HepG2 (cell line): ENCODE measurements at regions not wholly inside any gene's neighbourhood (a gene's known extent, or its start where the extent isn't known, plus 50 kb on each side); places are given as distances from the start of the nearest gene placed in this dataset.

Source experiments
- ATAC-seq: fragments of 200-7000 bp; cut with Tn5 transposase; 3 replicates; pipeline ENCODE4 v1.9.1; 2020; ENCODE audit warnings: mild to moderate bottlenecking, moderate library complexity
- BruUV-seq: library from RNA; stranded (reverse); fragments of 400-500 nt; replicated peaks from 2 replicates; lab custom pipeline; 2021; lab: Mats Ljungman, UMichigan
- CTCF ChIA-PET: fragments of 300-600 bp; formaldehyde crosslinking; extraction: SDS; loops from one replicate; lab custom pipeline; 2021; ENCODE audit warnings: low total read pairs, inconsistent platforms, low intra/inter-chr PET ratio; lab: Yijun Ruan, JAX
- POLR2A ChIA-PET: fragments of 350-600 bp; sonication (Branson Sonifier 250); formaldehyde crosslinking; loops from one replicate; lab custom pipeline; 2020; ENCODE audit warnings: antibody characterized with exemption, inconsistent platforms; lab: Yijun Ruan, JAX
- DNase-seq: peaks from one replicate; pipeline ENCODE4 v3.0.0-alpha.2; 2015; ENCODE audit warnings: low spot score
- FAIRE-seq: peaks from 3 replicates; lab custom pipeline; 2011; peaks lifted over from hg19 to GRCh38; lab: Jason Lieb, UNC
- H2AFZ ChIP-seq: one replicate; pipeline ENCODE4 v1.6.1; 2011; ENCODE audit warnings: low read length, inconsistent platforms
- H3K27ac ChIP-seq: fragments of 300-600 bp; 3 replicates; pipeline ENCODE4 v1.8.0; 2011; ENCODE audit warnings: mixed run types, mild to moderate bottlenecking, mixed read lengths, low read length, inconsistent platforms; ENCODE audit not compliant: insufficient read depth; ENCODE audit errors: extremely low read length
- H3K27me3 ChIP-seq, 2 experiments: fragments of 200-600 bp in 1 of 2; 2 replicates in 1 of 2; 3 replicates in 1 of 2; pipeline versions ENCODE4 v1.6.0 to v1.8.0; 2011; ENCODE audit warnings: low read length in 2 of 2, mild to moderate bottlenecking in 2 of 2, moderate library complexity in 2 of 2, inconsistent platforms in 1 of 2; ENCODE audit not compliant: insufficient read depth in 2 of 2, control insufficient read depth in 1 of 2
- H3K36me3 ChIP-seq, 2 experiments: fragments of 200-600 bp in 1 of 2; replicated peaks in 1 of 2; 2 replicates in 1 of 2; 3 replicates in 1 of 2; pipeline versions ENCODE4 v1.5.1 to v1.8.0; 2011; ENCODE audit warnings: low read length in 2 of 2, inconsistent platforms in 1 of 2; ENCODE audit not compliant: insufficient read depth in 2 of 2, control insufficient read depth in 1 of 2
- H3K4me1 ChIP-seq: 2 replicates; pipeline ENCODE4 v1.5.1; 2012; ENCODE audit warnings: low read length, inconsistent platforms; ENCODE audit not compliant: insufficient read depth
- H3K4me2 ChIP-seq: 2 replicates; pipeline ENCODE4 v1.6.0; 2011; ENCODE audit warnings: low read depth, low read length, inconsistent platforms
- H3K4me3 ChIP-seq, 3 experiments: fragments of 200-600 bp in 1 of 3; sonication (generic), shearing (Covaris generic) in 1 of 3; replicated peaks in 1 of 3; 2 replicates each; pipeline ENCODE4 v1.5.1; 2011 to 2016; ENCODE audit warnings: low read length in 3 of 3, inconsistent platforms in 2 of 3, low read depth in 2 of 3, mild to moderate bottlenecking in 2 of 3, control low read depth in 1 of 3, mixed read lengths in 1 of 3; ENCODE audit not compliant: insufficient read depth in 1 of 3
- H3K79me2 ChIP-seq: one replicate; pipeline ENCODE4 v1.6.1; 2011; ENCODE audit warnings: low read length, inconsistent platforms; ENCODE audit not compliant: insufficient read depth
- H3K9ac ChIP-seq: 2 replicates; pipeline ENCODE4 v1.6.0; 2011; ENCODE audit warnings: mild to moderate bottlenecking, low read depth, low read length, inconsistent platforms; ENCODE audit not compliant: insufficient read depth
- H3K9me3 ChIP-seq: 2 replicates; pipeline ENCODE4 v1.5.1; 2012; ENCODE audit warnings: mild to moderate bottlenecking, low read length
- H4K20me1 ChIP-seq: 2 replicates; pipeline ENCODE4 v1.6.0; 2011; ENCODE audit warnings: inconsistent platforms, mild to moderate bottlenecking, low read length, moderate library complexity; ENCODE audit not compliant: insufficient read depth
- CENPX ChIP-seq: sonication (generic); formaldehyde crosslinking; IDR thresholded peaks from 2 replicates; pipeline ENCODE4 v1.9.0; 2021; ENCODE audit warnings: mild to moderate bottlenecking, missing genetic modification reagents, moderate library complexity
- CHCHD3 ChIP-seq: sonication (generic); formaldehyde crosslinking; IDR thresholded peaks from 2 replicates; pipeline ENCODE4 v1.8.0; 2022; ENCODE audit warnings: mild to moderate bottlenecking, missing genetic modification reagents, moderate library complexity
- RBM39 ChIP-seq: fragments of 200-400 bp; formaldehyde crosslinking; IDR thresholded peaks from one replicate; pipeline ENCODE4 v1.6.1; 2018; ENCODE audit warnings: antibody characterized with exemption, mild to moderate bottlenecking, low read depth, low read length; ENCODE audit not compliant: poor library complexity, severe bottlenecking
- ZBTB20 ChIP-seq: sonication (generic); formaldehyde crosslinking; IDR thresholded peaks from 2 replicates; pipeline ENCODE4 v1.8.1; 2023; ENCODE audit warnings: missing genetic modification reagents, low read depth, mild to moderate bottlenecking, borderline replicate concordance
- ZNF234 ChIP-seq: sonication (generic); formaldehyde crosslinking; conservative IDR thresholded peaks from 2 replicates; pipeline ENCODE4 v1.5.1; 2020; ENCODE audit warnings: mild to moderate bottlenecking, missing genetic modification reagents
- ZNF274 ChIP-seq: sonication (generic); formaldehyde crosslinking; IDR thresholded peaks from 2 replicates; pipeline ENCODE4 v1.5.1; 2020; ENCODE audit warnings: mild to moderate bottlenecking, missing genetic modification reagents
- ZNF564 ChIP-seq: sonication (generic); formaldehyde crosslinking; IDR thresholded peaks from 2 replicates; pipeline ENCODE4 v1.8.1; 2023; ENCODE audit warnings: mild to moderate bottlenecking, missing genetic modification reagents
- ZNF776 ChIP-seq: sonication (generic); formaldehyde crosslinking; IDR thresholded peaks from 2 replicates; pipeline ENCODE4 v1.4.0; 2020; ENCODE audit warnings: mild to moderate bottlenecking, missing genetic modification reagents
- WGBS: methylation state at CpG from one replicate; pipeline ENCODE4 v1.1.6; 2017; ENCODE audit warnings: low lambda C conversion rate; 5-methylcytosine and 5-hydroxymethylcytosine counted together
- in situ Hi-C: cut with HindIII; loops from 2 replicates; pipeline ENCODE4 v1.10.0; 2017; ENCODE audit warnings: low pct_unique_long_range_greater_than_20kb; ENCODE audit not compliant: extremely low pct_ligation_motif_present
- intact Hi-C: fragments of 100-400 bp; cut with micrococcal nuclease; formaldehyde crosslinking; loops from one replicate; pipeline ENCODE4 v1.10.0; 2022; ENCODE audit not compliant: unreplicated experiment
- TF ChIP-seq, protein P1 (sequence below): sonication (generic); formaldehyde crosslinking; IDR thresholded peaks from 2 replicates; pipeline ENCODE4 v1.5.0; 2020; ENCODE audit warnings: mild to moderate bottlenecking, missing genetic modification reagents, moderate library complexity
- TF ChIP-seq, protein P2 (sequence below): sonication (generic); formaldehyde crosslinking; IDR thresholded peaks from 2 replicates; pipeline ENCODE4 v1.4.0; 2020; ENCODE audit warnings: missing genetic modification reagents

DNA sequence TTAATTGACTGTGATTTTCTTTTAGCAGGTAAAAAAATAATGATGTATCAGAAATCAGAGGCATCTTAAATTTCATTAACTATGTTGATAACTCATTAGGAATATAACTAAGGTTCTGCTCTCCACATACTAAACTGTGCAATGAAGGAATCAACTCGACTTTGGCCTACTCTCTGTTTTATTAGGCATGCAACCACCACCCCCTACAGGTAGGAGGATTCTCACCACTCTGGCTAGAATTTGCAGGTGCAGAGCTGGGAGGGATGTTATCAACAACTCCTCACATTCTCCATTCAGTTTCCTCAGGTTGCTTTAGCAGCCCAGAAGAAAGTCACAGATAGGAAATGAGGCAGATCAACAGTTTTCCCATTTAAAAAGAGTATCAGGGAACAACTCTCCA is 160.1 kb downstream of the COX18 start (continued):
- TF ChIP-seq, protein P1, sequence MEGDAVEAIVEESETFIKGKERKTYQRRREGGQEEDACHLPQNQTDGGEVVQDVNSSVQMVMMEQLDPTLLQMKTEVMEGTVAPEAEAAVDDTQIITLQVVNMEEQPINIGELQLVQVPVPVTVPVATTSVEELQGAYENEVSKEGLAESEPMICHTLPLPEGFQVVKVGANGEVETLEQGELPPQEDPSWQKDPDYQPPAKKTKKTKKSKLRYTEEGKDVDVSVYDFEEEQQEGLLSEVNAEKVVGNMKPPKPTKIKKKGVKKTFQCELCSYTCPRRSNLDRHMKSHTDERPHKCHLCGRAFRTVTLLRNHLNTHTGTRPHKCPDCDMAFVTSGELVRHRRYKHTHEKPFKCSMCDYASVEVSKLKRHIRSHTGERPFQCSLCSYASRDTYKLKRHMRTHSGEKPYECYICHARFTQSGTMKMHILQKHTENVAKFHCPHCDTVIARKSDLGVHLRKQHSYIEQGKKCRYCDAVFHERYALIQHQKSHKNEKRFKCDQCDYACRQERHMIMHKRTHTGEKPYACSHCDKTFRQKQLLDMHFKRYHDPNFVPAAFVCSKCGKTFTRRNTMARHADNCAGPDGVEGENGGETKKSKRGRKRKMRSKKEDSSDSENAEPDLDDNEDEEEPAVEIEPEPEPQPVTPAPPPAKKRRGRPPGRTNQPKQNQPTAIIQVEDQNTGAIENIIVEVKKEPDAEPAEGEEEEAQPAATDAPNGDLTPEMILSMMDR = peak; percentile 51

DNA sequence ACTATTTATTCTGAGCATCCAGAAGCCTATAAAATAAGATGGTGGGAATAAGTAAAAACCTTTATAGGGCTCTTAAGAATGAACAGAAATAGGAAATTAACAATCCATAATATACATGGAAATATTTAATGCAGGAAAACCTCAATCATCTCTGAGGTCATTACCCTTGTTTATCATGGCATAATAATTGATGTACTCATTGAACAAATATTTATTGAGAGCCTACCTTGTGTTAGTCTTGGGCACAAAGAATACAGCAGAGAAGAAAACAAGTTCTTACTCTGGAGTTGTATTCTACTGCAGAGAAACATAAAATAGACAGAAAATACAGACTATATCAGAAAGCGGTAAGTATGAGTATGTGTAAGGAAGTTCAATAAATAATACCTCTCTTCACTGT is 167.2 kb downstream of the COX18 start:
- Histone ChIP-seq H2AFZ (no peak overlapping the region), H3K4me1 (peaks cover 8% of the 10 kb centered on the region; the same call in 1 of the 2 replicates), H3K9me3 (no peaks in the 10 kb centered on the region), H3K9ac (no peak overlapping the region), H3K27me3 (no peaks in the 10 kb centered on the region), H4K20me1 (no peaks in the 10 kb centered on the region), H3K27ac (no peak overlapping the region), H3K4me3 (no peak overlapping the region), H3K79me2 (no peaks in the 10 kb centered on the region), H3K4me2 (no peak overlapping the region), H3K36me3 (no peaks in the 10 kb centered on the region)
- no peak for TF ChIP-seq ZBTB20
- TF ChIP-seq ZNF234 (CRISPR knock-in tag) = no peak
- TF ChIP-seq, protein P2, sequence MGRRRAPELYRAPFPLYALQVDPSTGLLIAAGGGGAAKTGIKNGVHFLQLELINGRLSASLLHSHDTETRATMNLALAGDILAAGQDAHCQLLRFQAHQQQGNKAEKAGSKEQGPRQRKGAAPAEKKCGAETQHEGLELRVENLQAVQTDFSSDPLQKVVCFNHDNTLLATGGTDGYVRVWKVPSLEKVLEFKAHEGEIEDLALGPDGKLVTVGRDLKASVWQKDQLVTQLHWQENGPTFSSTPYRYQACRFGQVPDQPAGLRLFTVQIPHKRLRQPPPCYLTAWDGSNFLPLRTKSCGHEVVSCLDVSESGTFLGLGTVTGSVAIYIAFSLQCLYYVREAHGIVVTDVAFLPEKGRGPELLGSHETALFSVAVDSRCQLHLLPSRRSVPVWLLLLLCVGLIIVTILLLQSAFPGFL (CRISPR knock-in tag) = no peak
- no peak for TF ChIP-seq ZNF564 (CRISPR knock-in tag)
- no peak for TF ChIP-seq CHCHD3 (CRISPR knock-in tag)
- no peak for TF ChIP-seq ZNF776 (CRISPR knock-in tag)
- TF ChIP-seq ZNF274 (CRISPR knock-in tag) = no peak
- no peak for TF ChIP-seq CENPX (CRISPR knock-in tag)
- TF ChIP-seq RBM39 = no peak
- FAIRE-seq (no peak), DNase-seq (no peak), ATAC-seq (no peak)
- no TSS peak for BruUV-seq
- in situ Hi-C loops (no loop called here), intact Hi-C loops (no loop called here)
- WGBS = 3% methylated on average over 1 of the region's 1 CpG
- ChIA-PET POLR2A (no interaction called here), CTCF (no interaction called here)
